ENCODE measurements at regions not wholly inside any gene's neighbourhood (a gene's known extent, or its start where the extent isn't known, plus 50 kb on each side); places are given as distances from the start of the nearest gene placed in this dataset.

DNA sequence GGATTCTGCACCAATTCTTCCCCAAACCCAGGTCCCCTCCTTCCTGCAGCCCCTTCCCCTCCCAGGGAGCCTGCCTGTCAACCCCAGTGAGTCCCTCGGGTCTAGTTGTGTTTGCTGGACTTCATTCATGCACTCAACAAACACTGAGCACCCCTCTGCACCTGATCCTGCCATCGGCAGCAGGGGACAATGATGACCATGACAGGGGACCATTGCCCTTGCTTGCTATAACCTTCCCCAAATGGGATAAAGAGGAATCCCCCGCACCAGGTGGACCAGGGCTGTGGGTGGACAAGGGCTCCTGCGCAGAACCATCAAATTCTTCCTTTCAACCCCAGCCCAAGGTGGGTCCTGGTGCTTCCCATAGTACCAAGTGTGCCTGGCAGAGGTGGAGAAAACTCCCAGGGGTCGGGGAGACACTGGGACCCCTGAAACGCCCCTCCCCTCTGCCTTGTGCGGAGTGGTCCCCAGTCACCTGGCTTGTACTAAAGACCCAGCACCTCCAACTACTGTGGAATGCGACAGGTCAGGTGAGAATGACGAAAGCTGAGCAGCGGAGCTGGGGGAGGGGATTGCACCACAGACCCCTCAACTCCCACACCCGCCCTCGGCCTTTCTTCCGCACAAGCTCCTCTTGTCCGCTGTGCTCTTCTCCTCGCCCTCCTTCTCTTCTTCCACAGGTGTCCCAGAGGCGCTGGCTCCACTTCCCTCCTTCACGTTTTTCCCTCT lies 119.9 kb upstream of the ZNF217 start:
- DNase-seq: no peak

DNA sequence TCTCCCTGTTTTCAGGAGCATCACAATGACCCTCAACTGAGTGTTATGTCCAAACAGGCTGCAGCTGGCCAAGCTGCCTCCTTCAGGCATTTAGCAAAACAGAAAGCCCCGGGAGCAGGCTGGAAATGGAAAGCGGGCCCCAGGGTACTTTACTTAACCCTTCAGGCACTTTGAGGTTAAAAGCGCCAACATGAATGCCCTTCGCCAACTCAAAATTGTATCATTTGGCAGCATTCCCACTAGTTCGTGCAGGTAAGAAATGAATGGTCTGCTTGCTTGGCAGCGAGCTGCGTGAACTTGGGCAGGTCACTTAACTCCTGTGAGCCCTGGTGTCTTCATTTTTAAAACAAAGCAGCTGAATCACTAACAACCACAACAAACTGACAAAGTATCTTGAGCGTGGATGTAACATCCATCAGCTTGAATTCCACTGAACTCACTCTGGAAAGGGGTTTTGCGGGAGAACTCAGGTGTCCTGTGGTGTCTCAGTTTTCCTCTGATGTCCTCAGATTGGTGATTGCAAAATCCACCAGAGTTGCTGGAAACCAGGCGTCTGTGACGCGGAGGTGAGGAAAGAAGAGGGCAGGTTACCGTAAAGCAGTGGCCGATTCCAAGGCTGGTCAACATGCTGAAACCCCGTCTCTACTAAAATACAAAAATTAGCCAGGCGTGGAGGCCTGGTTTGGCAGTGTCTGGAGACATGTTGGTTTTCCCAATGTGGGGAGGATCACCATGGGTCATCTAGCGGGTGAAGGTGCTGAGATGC lies 118.8 kb upstream of the ZNF217 start:
- no peak for DNase-seq

DNA sequence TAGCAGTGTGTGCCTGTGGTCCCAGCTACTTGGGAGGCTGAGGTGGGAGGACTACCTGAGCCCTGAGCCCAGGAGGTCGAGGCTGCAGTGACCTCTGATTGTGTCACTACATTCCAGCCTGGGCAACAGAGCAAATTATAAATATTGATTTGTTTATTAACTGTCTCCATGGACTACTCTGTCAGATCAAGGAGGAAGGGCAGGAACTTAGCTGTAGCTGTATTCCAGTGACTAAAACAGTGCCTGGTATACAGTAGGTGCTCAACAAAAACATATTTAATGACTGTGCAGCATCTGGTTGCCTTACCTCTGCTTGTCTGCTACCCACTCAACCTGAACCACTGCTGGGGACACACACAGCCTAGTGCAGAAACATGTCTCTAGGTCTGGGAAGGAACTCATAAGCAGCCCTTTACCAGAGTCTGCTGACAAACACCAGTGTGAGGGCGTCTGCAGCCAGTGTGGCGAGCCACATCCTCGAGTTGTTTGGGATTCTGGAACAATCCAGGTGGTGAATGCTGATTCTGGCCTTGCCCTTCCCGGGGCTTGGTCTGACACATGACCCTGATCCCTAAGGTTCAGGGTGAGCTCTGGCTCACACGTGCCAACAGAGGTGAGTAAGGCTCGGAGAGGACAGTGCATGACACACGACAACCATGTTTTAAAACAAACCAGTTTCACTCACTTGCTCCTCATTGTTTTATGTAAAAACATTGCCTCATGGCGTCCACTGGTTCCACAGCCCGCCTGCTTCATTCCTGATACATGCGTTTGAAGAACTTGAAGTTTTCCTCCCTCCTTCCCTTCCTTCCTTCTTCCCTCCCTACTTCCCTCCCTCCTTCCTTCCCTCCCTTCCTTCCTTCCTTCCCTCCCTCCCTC lies 117.9 kb upstream of the ZNF217 start:
- DNase-seq: no peak

DNA sequence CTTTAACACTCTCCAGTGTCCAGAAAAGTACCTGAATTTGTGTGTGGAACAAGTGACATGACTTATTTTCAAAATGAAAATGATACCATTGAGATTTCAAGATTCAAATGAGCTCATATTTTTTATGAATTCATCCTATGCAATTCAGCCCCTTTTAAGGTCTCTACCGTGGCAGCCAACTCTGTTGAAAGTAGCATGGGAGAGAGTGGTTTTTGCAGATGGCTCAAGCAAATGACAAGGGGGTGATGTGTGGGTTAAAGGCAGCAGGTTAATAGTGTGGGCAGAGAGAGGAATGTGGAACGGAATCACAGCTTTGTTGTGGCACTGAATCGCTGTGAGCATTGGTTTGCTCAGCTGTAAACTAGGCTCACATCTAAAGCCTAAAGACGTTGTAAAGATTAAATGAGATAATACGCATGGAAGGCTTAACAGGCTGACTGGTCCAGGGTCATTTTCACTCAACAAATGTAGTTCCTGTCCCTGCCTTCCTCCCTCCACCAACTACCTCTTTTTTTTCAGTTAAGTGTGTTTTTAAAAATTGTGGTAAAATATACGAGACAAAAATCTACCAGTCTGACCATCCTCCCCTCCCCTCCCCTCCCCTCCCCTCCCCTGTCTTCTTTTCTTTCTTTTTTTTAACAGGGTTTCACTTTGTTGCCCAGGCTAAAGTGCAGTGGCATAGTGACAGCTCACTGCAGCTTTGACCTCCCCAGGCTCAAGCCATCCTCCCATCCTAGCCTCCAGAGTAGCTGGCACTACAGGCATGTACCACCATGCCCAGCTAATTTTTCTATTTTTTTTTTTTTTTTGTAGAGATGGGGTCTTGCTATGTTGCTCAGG lies 114.7 kb upstream of the ZNF217 start:
- no peak for DNase-seq

DNA sequence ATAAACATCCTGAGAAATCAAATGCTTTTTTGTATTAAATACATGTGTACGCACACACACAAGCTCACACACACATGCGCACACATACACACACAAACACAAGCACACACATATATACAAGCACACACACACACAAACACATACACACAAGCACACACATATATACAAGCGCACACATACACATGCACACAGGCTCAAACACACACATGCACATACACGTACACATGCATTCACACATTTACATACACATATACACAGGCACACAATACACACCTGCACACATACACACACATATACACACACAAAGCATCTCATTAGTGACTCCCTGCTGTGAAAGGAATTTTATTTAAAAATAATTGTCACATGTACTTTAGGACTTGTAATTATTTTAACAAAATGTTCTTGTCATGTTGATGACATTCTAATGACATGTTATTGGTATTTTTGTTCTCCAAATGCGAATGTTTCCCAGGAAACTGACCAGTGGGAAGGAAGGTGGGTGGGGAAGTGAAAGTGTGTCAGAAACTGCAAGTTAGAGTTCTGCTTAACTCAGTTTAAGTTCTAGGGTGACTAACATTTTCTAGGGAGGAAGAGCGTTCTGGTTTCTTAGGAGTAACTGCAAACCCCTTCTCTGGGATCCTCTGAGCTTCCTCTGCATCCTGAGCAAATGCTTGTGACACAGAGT lies 113.9 kb upstream of the ZNF217 start:
- DNase-seq: no peak

DNA sequence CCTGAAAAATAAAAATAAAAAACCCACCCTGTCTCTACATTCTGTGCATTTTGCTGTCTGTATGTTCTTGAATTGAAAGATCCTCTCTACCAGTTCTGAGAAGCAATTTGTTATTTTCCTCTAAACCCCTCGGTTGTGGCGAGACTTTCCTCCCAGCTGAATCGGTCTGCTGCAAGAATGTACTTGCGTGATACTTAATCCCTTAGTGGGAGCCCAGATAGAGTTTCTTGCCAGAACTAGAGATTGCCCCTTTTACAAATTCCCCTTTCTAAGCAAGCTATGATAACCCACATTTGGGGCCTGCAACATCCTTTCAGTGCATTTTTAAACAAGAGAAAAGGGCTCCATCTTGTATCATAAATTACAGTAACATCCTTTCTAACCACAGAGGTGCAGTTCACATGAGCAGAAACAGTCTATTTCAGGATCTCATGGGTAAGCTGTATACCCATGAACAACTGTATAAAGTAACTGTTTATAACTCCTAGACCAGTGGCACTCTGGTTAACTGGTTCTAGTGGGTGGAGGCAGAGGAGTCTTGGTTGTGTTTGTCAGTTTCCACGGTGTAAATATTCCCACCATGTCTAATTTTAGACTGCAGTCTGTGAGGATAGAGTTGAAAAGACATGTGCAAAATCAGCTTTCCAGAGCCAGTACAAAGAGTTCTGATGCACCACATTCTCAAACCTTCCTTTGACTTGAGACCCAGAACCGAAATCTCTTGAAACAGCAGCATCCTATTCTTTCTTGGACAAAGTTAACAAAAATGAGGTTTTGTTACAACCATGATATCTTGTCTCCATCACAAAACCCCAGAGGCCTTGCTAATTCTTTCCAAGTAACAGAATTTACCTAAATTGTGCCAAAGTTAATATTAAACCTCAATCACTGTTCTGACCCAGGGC lies 113.1 kb upstream of the ZNF217 start:
- DNase-seq: no peak

DNA sequence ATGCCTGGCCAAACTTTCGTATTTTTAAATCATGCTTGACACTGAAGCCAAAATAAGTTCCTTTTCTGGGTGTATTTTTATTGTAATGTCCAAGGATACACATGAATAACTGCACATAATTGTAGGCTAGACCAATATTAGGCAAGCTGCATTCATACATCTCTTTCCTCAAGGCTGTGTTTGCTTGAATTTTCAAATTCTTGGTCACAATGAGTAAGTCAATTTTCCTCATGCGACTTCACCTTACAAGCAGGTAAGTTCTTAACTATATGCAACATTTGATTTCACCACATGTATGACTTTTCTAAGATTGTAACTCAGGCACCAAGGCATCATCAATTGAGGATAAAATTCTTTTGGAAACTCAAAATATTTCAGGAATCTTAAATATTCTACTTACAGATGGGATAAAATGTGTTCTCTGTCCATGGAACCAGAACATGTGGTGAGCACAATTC lies 112.4 kb upstream of the ZNF217 start:
- no peak for DNase-seq

DNA sequence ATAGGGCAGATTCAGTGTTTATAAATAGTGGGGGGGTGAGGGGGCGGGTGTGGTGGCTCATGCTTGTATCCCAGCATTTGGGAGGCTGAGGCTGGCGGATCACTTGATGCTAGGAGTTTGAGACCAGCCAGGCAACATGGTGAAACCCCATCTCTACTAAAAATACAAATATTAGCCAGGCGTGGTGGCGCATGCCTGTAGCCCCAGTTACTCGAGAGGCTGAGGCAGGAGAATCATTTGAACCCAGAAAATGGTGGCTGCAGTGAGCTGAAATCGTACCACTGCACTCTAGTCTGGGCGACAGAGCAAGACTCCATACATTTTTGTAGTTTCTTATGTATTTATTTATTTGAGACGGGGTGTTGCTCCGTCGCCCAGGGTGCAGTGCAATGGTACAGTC lies 109.0 kb upstream of the ZNF217 start:
- no peak for DNase-seq

DNA sequence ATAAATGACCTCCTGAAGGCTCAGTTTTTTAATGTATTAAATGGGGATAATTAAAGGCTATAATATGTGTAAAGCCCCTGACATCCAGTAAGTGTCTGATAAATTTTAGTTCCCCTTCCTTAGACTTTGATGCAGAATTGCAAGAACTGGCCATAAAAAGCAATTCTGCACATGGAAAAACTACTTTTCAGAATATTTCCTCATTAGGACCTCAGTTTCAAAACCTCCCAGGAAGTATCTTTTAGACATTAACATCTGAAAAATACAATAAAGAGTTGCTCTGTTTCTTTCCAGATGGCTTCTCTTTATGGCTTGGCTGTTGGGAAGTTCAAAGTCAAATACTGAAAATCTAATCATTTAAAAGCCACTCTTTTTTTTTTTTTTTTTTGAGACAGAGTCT lies 106.3 kb upstream of the ZNF217 start:
- peak; percentile 44 for DNase-seq

DNA sequence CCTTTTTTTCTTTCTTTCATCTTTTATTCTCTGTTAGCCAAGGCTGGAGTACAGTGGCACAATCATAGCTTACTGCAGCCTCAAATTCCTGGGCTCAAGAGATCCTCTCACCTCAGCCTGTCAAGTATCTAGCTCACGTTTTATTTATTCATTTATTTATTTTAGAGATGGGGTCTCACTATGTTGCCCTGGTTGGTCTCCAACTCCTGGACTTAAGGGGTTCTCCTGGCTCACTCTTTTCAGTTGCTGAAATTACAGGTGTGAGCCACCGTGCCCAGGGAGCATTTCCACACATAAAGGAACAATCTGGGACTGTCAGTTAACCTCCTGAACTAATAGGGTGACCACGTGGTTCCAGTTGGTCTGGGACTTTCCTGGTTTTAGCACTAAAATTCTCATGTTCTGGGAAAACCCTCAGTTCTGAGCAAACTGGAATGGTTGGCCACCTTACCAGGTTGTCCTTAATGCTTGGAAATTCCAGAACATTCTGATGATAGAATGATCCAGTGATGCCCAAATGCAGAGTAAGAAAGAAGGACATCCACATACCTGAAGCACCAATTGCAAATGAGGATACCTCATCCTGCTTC lies 105.5 kb upstream of the ZNF217 start:
- no peak for DNase-seq

DNA sequence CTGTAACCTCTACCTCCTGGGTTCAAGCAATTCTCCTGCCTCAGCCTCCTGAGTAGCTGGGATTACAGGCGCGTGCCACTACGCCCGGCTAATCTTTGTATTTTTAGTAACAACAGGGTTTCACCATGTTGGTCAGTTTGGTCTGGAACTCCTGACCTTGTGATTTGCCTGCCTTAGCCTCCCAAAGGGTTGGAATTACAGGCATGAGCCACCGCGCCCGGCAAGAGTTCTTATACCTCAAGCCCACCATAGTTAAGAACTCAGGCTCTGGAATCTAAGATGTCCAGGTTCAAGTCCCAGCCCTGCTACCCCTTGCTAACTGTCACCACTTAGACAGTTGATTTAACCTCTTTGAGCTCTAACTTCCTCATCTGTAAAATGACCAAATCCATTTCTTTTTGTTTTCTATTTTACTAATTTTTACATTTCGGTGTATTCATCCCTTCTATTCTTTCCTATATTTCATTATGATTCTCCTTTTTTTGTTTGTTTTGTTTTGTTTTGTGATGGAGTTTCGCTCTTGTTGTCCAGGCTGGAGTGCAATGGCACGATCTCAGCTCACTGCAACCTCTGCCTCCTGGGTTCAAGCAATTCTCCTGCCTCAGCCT lies 104.8 kb upstream of the ZNF217 start:
- DNase-seq: no peak

DNA sequence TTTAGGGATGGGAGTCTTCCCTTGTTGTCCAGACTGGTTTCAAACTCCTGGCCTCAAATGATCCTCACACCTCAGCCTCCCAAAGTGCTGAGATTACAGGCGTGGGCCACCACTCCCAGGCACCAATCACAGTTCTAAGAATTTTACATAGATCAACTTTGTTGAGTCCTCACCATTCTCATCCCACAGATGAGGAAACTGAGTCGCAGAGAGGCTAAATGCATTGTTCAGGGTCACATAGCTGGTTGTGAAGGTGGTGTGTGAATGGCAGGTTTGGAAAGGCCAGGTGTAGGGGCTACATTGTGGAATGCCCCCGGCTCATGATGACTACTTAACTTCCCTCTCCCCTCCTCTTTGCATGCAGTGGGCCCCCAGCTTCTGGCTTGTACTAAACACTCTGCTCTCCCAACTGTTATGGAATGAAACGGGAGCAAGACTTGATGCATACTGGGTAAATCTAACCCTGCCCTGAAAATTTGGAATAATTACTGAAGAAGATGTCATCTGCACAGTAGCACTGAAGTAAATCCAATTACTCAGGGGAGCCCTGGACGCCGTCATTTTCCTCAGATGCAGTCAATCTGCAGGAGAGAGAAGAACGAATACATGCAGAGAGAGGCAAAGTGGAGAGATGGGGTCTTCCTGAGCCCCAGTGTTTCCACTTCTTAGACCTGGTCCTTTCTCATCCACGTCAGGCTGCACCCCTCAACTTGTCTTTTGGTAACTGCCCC lies 102.3 kb upstream of the ZNF217 start:
- DNase-seq: no peak

DNA sequence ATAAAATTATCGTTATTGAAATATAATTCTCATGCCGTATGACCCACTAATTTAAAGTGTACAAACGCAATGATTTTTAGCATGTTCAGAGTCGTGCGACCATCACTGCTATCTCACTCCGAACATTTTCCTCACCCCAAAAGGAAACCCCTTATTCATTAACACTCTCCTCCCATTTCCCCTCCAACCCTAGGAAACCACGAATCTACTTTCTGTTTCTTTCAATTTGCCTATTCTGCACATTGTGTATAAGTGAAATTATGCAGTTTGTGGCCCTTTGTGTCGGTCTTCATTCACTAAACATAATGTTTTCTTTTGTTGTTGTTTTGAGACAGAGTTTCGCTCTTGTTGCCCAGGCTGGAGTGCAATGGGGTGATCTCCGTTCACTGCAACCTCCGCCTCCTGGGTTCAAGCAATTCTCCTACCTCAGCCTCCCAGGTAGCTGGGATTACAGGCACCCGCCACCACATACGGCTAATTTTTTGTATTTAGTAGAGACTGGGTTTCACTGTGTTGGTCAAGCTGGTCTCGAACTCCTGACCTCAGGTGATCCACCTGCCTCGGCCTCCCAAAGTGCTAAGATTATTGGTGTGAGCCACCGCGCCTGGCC lies 99.7 kb upstream of the ZNF217 start:
- DNase-seq: no peak

DNA sequence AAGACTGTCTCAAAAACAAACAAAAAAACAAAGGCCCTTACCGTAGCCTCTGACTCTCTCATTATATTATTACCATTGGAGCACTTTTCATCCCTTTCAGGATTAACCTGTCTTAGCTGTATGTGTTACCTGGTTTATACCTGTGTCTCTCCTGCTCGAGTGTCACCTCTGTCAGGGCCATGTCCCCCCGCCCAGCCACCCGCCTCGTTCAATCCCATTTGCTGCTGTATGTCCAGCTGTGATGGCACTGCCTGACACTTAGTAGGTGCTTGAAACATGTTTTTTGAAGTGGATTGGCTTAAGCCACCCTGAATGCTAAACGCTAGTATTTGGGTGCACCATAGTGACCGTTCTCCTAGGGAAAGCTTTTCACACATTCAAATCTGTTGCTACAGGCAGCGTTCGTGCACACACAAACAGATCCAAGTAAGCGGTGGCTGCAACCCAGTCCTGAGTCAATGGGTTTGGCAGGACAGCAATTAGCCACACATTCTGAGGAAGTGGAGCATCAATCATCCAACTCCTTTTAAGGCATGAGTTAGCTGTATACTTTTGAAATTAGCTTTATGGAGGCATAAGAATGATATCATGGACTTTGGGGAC lies 98.9 kb upstream of the ZNF217 start:
- DNase-seq: no peak

DNA sequence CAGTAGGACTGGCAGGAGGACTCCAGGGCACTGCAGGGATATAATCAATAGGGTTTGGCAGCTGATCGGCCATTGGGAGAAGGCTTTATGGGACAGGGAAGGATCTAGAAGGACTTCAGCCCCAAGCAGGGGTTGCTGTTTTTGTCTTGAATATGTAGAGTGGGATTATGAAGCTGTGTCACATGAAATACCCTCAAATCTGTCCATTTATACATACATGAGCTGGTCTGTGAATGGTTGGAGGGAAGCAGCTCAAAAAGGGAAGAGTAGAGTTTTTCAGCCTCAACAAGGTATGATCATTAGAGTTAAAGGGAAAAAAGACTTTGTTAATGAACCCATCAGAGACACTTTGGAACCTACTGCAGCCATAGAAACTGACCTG lies 98.2 kb upstream of the ZNF217 start:
- no peak for DNase-seq

DNA sequence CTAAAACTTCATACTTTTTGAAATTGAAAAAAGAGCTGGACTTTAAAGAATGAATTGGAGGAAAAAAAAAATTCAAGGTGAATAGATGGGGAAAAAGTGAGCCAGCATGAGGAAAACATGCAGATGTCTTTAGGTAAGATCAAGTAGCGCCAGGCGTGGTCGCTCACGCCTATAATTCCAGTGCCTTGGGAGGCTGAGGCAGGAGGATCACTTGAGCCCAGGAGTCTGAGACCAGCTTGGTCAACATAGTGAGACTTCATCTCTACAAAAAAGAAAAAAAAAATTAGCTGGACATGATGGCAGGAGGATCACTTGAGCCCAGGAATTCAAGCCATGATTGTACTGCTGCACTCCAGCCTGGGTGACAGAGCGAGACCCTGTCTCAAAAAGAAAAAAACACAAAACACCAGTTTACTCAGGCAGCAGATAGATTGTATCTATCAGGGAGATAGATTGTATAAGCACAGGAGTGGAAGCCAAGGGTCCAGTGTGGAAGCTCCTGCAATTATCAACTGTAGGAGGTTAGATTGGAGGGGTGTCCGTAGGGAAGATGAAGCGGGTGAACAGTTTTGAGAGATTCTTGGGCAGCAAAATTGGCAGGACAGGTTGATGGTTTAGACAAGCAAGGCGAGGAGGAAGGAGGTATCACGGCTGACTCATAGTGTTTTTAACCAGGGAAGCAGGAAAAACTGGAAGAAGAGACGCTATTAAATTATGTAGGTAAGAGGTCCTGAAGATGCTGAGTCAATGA lies 97.6 kb upstream of the ZNF217 start:
- no peak for DNase-seq

DNA sequence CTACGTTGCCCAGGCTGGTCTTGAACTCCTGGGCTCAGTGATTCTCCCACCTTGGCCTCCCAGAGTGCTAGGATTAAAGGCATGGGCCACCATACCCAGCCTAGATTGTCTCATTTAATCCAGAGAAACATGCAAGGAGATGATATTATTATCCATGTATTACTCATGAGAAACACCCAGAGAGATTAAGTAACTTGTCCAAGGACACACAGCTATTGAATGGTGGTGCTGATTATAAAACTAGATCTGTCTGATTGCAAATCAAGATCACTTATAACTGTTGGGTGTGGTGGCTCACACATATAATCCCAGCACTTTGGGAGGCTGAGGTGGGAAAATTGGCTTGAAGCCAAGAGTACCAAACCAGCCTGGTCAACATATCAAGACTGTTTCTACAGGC lies 94.4 kb upstream of the ZNF217 start:
- no peak for DNase-seq
